KOPT-K1 (cell line): ENCODE measurements at regions not wholly inside any gene's neighbourhood (a gene's known extent, or its start where the extent isn't known, plus 50 kb on each side); places are given as distances from the start of the nearest gene placed in this dataset.

Experiments
- H3K27ac ChIP-seq: fragments of 200-600 bp; sonication (generic); 2 replicates; pipeline ENCODE4 v1.5.1; 2016; ENCODE audit warnings: antibody characterized with exemption, mild to moderate bottlenecking, low read depth, low read length; ENCODE audit not compliant: poor library complexity, severe bottlenecking
- H3K36me3 ChIP-seq: fragments of 200-600 bp; sonication (generic); 2 replicates; pipeline ENCODE4 v1.5.1; 2017; ENCODE audit warnings: antibody characterized with exemption, mild to moderate bottlenecking, low read length, moderate library complexity; ENCODE audit not compliant: insufficient read depth
- H3K9me3 ChIP-seq: fragments of 200-600 bp; sonication (generic); 2 replicates; pipeline ENCODE4 v1.5.1; 2017; ENCODE audit warnings: antibody characterized with exemption, low read length, mild to moderate bottlenecking; ENCODE audit not compliant: insufficient read depth, poor library complexity, severe bottlenecking

GRCh38 chr7:57867884-57868701, 418.1 kb downstream of the ZNF716 start:
- Histone ChIP-seq H3K27ac (no peak overlapping the region), H3K9me3 (peaks cover 12% of the 10 kb centered on the region), H3K36me3 (no peaks in the 10 kb centered on the region)

GRCh38 chr7:57868771-57869483, 418.9 kb downstream of the ZNF716 start:
- Histone ChIP-seq H3K27ac (no peak overlapping the region), H3K36me3 (no peaks in the 10 kb centered on the region), H3K9me3 (peaks cover 12% of the 10 kb centered on the region)
